GM12872 (cell line): ENCODE measurements at regions not wholly inside any gene's neighbourhood (a gene's known extent, or its start where the extent isn't known, plus 50 kb on each side); places are given as distances from the start of the nearest gene placed in this dataset.

Source experiments
- CTCF ChIP-seq: IDR thresholded peaks from 3 replicates; pipeline ENCODE4 v1.5.1; 2011; ENCODE audit warnings: low read depth, mild to moderate bottlenecking, low read length, moderate library complexity; ENCODE audit not compliant: insufficient read depth

DNA sequence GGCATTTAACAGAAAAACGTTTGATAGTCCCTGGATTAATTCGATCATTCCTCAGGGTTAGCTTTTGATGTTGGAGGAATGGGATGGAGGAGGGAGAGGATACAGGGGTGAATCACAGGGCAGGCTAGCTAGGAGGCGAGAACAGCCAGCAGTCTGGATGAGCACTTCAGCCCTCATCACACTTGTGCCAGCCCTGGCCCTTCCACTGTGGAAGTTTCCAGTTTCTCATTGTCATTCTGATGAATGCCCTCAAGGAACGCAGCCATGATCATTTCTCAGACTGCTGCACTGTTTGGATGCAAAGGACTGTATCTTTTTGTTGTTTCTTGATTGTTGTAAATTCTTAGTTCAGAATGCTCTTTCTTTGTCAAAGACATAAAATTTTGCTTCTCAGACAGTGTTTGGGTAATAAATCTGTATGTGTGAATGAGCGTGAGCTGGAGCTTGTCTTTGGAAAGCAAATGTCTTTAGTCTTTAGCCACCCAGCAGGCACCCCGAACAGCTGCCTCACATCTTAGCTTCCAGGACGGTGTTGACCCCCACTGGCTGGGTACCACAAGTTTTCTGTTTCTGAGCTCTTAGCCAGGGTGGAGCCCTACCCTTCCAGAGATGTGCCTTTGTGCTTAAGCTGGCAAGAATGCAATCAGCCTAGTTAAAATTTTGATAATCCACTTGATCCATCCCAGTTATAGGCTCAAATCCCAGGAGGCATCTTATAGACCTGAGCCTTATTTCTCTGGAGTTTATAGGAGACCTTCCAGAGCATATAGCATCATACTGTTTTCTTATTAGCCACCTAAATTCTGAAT lies 121.1 kb downstream of the PDCD6IP start:
- TF ChIP-seq CTCF: no peak

DNA sequence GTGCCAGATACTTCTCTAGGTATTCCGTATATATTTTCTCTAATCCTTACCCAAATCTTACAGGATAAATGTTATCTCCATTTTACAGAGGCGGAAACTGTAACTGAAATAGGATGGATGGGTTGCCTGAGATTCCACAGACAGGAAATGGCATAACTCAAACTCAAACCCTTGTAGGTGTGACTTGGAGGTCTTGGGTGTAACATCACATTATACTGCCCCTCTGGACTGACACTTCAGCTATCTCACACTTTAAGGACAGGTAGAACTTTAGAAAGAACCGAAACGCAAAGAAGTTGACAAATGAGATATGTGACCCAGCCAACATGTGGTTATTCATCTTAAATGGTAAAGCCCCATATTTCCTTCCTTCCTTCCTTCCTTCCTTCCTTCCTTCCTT lies 122.1 kb downstream of the PDCD6IP start:
- no peak for TF ChIP-seq CTCF

GRCh38 chr3:33921608-33922007 lies 123.2 kb downstream of the PDCD6IP start:
- no peak for TF ChIP-seq CTCF

GRCh38 chr3:33926998-33927605 lies 128.7 kb downstream of the PDCD6IP start:
- no peak for TF ChIP-seq CTCF

DNA sequence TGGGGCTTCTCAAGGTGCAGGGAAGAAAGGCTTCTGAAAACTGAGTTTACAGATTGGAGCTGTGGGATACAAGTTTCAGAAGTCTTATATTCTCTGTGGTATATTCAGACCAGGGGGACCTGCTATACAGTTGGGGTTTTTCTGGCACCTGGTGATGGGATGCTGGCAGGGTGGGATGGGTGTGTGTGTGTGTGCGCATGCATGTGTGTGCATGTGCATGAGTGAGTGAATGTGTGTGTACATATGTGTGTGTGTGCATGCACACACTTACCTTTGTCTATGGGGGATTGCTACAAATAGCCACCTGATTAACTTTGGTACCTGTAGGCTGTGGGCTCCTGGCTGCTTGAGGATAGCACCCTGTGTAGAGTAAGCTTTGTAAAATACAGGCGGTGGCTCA lies 131.4 kb downstream of the PDCD6IP start:
- TF ChIP-seq CTCF: no peak

DNA sequence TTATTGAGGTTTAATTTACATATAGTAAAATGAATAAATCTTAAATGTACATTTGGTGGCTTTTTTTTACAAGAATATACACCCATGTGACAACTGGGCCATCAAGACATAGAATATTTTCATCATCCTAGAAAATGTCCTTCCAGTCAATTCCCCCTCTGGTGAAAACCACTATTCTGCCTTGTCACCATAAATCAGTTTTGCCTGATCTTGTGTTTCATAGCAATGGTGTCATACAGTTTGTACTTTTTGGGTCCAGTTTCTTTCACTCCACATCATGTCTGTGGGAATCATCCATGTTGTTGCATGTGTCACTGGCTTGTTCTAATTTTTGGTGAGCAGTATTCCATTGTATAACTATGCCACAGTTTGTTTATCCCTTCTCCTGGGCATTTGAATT lies 133.1 kb downstream of the PDCD6IP start:
- TF ChIP-seq CTCF: no peak

DNA sequence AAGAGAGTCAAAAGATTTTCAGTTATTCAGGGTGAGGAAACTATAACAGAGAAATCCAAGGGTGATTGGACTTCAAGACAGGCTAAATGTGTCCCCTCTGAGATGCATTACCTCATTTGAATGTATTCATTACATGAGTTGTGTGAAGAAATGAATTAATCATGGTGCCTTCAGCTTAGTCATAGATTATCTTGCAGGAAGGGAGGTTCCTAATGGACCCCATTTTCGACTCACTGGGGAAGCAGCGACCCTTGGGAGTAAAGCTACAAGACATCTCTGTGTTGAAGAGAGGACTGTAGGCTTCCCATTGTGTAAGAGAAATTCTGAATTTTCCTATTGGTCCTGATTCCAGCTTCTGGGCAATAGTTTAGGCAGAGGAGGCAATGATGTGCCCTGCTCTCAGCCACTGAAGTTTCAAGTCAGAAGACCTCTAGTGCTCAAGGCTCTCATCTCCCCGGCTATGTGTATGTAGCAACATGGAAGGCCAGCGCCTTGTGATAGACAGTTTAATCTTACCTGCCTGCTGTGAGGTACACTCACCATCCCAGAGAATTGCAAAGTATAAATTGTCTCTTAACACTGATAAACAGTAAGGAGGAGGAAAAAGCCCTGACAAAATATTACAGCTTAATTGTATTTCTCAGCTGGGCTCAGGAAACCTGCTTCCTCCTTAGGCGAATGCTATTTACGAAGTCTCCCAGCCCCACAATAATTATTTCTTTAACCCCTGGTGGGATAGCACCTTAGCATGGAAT lies 133.8 kb downstream of the PDCD6IP start:
- TF ChIP-seq CTCF: no peak
